Fibroblast of pulmonary artery (primary cell): ENCODE measurements at regions not wholly inside any gene's neighbourhood (a gene's known extent, or its start where the extent isn't known, plus 50 kb on each side); places are given as distances from the start of the nearest gene placed in this dataset.

Experiments
- DNase-seq: peaks from one replicate; pipeline ENCODE4 v3.0.0-alpha.2; 2010; ENCODE audit warnings: low read depth
- H3K4me3 ChIP-seq: replicated peaks from 2 replicates; pipeline ENCODE4 v1.5.1; 2011; ENCODE audit warnings: low read depth, mild to moderate bottlenecking, control low read depth, low read length, moderate library complexity
- TF ChIP-seq, protein P1 (sequence below): IDR thresholded peaks from 2 replicates; pipeline ENCODE4 v1.5.1; 2011; ENCODE audit warnings: mild to moderate bottlenecking, control low read depth, low read length, inconsistent platforms; ENCODE audit errors: missing control alignments

DNA sequence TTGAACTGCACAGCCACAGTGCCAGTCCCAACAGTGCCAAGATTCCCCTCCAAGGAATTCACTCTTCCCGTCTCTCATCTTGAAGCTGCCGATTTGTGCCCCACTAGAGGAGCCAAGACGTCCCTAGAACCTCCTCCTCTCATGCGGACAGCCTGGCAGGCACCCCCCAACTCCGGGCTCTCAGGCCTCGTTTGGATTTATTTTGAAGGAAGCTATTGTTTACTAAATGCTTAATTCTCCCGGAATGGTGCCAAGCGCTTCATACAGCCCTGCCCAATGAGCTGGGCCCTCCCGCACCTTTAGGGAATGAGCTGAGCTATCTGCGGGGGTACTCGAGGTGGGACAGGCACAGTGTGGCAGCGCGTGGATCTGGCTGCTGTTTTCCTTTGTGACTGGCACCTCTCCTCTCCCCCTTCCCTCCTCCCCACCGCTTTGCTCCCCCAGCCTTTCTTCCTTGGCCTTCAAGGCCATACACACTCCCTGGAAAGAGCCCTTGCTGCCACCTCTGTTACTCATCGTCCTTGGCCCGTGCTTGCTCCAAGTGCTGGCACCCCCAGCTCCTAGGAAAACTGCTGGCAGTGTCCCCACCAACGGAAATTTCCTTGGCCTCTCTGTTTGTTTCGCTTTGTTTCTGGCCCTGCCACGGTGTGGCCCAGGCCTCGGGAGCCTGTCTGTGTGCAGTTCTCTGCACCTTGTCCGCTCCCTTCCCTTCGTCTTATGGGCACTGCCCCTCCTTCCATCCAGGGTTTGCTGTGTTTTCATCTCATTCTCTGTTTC is 49.9 kb upstream of the CDR2 start:
- TF ChIP-seq, protein P1, sequence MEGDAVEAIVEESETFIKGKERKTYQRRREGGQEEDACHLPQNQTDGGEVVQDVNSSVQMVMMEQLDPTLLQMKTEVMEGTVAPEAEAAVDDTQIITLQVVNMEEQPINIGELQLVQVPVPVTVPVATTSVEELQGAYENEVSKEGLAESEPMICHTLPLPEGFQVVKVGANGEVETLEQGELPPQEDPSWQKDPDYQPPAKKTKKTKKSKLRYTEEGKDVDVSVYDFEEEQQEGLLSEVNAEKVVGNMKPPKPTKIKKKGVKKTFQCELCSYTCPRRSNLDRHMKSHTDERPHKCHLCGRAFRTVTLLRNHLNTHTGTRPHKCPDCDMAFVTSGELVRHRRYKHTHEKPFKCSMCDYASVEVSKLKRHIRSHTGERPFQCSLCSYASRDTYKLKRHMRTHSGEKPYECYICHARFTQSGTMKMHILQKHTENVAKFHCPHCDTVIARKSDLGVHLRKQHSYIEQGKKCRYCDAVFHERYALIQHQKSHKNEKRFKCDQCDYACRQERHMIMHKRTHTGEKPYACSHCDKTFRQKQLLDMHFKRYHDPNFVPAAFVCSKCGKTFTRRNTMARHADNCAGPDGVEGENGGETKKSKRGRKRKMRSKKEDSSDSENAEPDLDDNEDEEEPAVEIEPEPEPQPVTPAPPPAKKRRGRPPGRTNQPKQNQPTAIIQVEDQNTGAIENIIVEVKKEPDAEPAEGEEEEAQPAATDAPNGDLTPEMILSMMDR: no peak
- H3K4me3 ChIP-seq: no peak overlapping the region
- no peak for DNase-seq
